Ureter (tissue), 1 donor: ENCODE measurements at regions not wholly inside any gene's neighbourhood (a gene's known extent, or its start where the extent isn't known, plus 50 kb on each side); places are given as distances from the start of the nearest gene placed in this dataset.

Experiments
- DNase-seq: peaks from one replicate; pipeline ENCODE4 v3.0.0-alpha.2; 2020; ENCODE audit warnings: low spot score
- donor health status: DM: yes; HTN: yes; CAD: no.

DNA sequence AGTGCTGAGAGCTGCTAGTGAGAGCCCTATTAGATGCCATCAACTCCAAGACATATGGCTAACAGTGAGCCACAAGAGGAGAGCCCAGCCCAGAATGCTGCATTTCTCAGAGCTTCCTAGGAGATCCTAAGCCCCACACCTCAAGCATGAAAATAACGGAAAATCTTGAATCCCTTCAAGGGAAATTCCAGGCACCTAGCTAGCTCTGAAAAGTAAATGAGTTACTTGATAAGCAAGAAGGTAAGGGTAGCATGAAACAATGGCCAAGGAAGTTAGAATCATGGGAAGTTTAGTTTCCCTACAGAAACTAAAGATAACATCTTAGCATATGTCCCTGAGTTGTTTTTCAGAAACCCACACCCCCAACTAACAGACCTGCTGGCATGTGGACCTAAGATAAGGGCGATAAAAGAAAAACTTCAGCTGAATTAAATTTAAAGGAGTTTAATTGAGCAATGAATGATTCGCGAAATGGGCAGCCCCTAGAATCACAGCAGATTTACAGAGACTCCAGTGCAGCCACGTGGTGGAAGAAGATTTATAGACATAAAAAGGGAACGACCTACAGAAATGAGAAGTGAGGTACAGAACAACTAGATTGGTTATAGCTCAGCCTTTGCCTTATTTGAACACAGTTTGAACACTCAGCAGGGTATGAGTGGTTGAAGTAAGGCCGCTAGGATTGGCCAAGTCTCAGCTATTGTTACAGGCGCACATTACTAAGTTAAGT, 301.3 kb upstream of the DACH1 start:
- DNase-seq, result no peak

DNA sequence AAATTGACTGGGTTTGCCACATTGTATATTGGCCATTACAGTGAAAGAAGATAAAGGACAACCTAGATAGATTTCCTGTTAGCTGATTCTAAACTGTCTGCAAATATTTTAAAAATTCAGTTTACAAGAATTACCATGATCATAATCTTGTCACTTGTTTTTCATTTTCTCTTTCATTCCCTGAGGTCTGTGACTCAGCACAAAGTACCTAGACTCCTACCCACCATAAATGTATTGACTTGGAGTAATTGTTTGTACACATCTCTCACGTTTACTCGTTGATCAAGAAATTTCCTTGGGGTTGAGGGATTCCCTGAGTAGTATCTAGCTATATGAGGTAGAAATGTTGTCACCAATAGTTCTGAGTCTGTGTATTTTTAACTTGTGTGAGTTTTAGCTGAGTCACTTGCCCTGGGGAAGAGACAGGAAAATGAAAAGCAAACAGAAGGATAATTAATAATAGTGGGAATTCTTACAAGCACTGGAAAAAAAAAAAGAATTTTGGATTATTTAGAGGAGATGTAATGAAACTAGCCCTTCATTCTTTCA, 299.2 kb upstream of the DACH1 start:
- no peak for DNase-seq

- no peak for DNase-seq
Observed at GRCh38 chr13:72165276-72165675, 298.3 kb upstream of the DACH1 start.

DNA sequence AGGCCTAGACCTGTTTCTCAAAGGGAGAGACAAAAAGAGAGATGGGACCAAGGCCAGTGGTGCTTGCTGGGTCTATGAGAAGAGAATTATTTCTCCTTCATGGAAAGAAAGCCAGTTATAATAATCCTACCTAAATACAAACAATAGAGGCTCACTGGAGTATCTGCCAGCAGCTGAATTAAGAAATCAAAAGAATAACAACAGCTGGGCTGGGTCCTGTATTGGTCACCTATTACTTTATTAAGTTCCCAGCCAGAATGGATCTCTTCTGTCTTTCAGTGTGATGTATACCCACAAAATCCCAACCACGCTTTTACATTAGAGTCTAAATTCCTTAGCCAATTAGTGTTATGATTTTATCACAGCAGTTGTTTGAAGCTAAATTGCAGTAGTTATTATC, 297.8 kb upstream of the DACH1 start:
- no peak for DNase-seq

- no peak for DNase-seq
Observed at GRCh38 chr13:72163678-72164077, 296.7 kb upstream of the DACH1 start.

DNA sequence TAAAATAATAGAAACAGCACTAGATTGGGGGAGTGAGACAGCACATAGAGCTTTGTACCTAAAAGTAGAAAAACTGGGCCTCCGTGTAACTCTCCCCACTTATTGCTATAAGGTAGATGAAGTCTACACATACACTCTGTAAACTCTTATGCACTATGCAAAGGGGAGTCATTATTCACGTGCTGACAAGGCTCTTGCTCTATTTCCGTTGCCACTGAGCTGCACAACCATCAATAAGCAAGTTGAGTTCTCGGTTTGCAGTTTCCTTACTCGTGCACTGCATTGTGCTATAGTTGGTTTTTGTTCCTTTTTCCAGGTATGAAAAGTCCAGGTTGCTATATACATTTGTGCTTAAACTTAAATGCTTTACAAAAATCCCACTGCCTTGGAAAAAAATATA, 294.0 kb upstream of the DACH1 start:
- DNase-seq, result no peak

DNA sequence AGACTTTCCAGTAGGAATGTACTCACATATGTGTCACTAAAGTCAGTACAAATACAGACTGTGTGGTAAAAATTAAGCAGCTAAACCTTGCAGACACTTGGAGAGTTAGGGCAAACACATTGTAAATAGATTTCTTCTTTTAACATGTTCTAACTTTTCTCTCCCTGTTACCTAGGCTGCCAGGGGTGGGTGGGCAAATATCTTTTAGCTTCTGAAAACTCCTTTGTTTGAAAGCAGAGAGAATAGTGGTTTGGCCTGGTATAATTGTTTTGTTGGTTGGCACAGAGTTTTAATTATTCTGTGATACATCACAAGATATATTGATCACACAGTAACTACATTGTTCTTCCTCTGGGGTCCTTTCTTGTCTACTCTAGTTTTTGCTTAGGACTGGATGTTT, 289.8 kb upstream of the DACH1 start:
- no peak for DNase-seq

- no peak for DNase-seq
Observed at GRCh38 chr13:72153272-72153671, 286.3 kb upstream of the DACH1 start.

DNA sequence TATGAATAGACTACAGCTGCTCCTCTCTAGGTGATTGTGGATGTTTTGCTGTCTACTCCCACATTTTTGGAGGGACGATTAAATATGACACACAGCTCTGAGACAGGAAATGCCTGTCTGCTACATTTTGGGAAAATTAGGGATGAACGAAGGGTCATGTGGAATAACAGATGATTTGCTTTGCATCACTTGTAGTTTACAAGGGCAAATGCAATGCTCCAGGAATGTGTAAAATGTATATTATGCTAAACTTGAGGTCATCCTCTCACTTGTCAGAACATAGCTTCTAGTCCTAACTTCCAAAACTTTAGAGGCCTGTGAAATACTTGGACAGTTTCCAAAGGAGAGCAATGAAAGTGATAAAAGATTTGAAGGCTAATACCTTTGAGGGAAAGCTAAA, 284.2 kb upstream of the DACH1 start:
- DNase-seq, result no peak

DNA sequence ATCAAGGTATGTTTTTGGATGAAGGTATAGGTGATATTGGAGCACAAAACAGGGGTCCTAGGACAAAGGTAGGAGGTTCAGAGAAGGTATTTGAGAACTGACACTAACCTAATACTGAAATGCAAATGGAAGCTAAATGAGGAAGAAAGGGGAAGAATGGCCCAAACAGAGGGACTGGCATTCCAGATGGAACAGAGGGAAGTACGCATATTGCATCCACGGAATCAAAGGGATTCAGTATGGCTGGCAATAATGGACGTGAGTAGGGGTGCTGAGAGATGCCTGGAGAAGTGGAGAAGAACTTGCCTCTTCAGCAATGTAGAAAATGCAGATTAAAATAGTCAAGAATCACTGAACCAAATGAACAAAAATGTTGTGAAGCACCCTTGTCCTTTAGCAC, 283.5 kb upstream of the DACH1 start:
- DNase-seq, result no peak

DNA sequence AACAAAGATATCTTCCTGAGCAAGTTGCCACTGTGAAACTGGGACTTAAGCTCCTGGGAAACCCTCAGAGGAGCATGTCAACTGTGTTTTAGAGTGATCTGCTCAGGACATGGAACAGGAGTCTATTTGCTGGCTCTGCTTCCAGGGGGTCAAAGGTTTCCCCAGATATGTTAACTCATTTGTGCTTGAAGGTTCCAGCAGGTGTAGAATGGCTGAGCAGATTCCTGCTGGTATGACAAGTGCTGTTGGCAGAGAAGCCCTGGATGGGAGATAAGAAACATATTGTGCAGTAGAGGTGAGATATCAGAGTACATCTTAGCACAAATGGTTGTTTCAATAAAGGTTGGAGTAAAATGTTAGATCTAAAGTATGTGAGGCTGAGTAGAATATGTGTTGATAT, 282.7 kb upstream of the DACH1 start:
- no peak for DNase-seq

- DNase-seq, result no peak
Observed at GRCh38 chr13:72146816-72147215, 279.8 kb upstream of the DACH1 start.

GRCh38 chr13:72145383-72145782, 278.4 kb upstream of the DACH1 start:
- no peak for DNase-seq

GRCh38 chr13:72144636-72145035, 277.6 kb upstream of the DACH1 start:
- no peak for DNase-seq

DNA sequence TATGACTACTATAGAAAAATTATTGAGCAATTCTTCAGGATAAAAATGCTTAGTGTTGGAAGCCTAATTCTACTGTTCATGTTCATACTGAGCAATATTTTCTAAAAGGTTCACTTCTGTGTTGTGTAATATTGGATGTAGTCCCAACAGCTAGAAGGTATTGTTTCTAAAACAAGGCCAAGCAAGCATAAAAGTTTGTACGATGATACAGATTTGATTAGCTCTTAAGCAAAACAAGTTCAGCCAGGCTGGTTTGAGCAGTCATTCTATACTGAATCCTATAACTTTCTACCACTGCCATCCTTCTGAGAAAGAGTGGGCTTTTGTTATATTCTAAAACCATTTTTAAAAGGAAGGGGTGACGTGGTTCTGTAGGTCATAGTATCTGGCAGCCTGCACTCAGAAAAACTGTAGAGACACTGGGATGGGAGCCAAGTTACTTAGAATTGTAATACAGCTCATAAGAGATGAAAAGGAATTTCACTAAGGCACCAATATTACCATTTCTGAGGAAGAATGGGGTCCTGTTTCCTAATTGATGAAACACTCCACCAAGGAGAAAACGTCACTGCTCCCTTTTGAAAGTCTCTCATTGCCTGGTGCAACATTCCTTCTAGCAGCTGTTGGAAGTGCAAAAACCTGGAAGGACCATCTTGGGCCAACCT, 275.0 kb upstream of the DACH1 start:
- no peak for DNase-seq

DNA sequence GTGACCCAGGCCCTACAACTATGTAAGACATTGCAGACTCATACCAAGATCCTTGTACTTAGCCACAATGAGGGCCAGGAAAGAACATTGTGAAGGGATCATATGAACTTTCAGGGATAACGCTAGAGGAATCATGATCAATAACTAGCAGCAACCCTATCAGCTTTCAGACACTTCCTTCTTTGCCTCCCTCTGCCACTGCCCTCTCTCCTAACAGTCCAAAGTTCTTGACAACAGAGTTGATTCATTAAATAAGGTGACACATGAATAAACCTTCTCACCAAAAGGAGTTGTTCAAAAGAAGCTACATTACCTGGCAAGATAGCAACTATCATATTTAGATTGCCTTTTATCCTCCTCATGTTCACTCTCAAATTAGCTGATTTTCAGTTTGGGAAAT, 272.2 kb upstream of the DACH1 start:
- DNase-seq, result no peak

DNA sequence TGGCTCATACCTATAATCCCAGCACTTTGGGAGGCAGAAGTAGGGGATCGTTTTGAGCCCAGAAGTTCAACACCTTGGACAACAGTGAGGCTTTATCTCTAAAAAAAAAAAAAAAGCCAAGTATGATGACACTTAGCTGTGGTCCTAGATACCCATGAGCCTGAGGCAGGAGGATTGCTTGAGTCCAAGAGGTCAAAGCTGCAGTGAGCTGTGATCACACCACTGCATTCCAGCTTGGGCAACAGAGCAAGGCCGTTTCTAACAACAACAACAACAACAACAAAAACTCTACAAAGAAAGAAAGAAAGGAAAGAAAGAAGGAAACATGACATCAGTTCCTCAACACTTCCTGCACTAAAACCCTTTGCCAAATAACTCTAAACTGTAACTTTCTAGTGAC, 265.1 kb upstream of the DACH1 start:
- no peak for DNase-seq

DNA sequence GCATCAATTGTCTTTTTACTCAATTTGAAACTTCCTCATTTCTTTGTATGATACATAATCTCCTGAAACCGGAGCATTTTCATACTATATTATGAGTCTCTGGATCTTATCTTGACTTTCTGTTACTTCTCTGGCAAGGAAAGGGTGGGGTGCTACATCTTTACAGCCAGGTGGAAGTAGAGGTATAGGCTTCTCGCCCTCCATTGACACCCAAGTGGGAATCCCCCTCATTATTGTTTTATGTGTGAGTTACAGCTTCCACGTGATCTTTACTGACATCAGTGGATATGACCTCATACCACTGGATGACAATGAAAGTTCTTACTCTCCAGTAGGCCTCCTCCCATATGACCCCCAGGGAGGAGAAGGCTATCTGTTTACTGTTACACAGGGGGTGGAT, 262.1 kb upstream of the DACH1 start:
- no peak for DNase-seq

- DNase-seq, result no peak
Observed at GRCh38 chr13:72127031-72127430, 260.0 kb upstream of the DACH1 start.

GRCh38 chr13:72126424-72126823, 259.4 kb upstream of the DACH1 start:
- DNase-seq, result no peak

DNA sequence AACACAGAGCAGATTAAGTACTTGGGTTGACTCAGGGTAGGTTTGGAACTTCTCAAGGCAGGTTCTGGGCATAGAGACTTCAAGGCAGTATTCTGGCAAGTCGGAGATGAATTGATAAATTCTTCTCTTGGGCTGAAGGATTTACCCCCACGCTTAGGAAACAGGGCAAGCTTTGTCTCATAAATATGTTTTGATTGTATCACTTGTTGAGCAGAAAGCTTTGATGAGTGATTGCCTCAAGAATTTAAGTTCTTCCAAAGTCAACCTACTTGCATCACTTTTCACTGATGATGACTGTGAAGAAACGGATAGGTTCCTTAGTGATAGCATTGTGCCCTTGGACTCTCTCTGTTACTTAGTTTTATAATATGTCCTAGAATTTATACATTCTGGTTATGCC, 258.6 kb upstream of the DACH1 start:
- DNase-seq, result no peak

DNA sequence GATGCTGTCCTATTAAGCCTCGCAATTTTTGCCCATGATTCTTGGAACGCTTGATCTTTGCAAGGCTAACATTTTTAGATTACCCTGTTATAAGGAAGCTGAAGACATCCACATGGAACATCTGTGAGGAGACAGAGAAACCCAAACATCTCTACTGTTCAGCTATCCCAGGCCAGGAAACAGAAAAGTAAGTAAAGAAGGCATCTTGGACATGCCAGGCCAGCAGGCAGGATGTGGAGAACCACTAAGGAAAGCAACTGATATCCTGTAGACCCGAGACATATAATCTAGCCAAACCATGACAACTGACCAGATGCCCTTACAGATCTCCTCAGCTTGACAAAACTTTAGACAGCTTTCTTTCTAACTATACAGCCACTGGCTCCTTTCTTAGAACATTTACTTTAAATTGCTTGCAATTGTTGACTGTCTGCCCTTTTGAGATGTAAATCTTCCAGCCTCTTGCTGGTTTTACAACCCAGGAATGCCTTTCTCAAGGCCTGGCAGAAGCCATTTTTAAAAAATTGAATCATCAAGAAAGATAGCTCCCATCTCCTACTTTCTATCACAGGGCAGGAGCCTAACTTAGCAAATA, 255.8 kb upstream of the DACH1 start:
- no peak for DNase-seq

GRCh38 chr13:72121466-72121865, 254.5 kb upstream of the DACH1 start:
- DNase-seq, result no peak
